Fibroblast of lung (primary cell): ENCODE measurements at regions not wholly inside any gene's neighbourhood (a gene's known extent, or its start where the extent isn't known, plus 50 kb on each side); places are given as distances from the start of the nearest gene placed in this dataset.

Experiments used
- EZH2 ChIP-seq: IDR thresholded peaks from 2 replicates; pipeline ENCODE4 v1.5.1; 2012; ENCODE audit warnings: low read length, control low read depth, mild to moderate bottlenecking; ENCODE audit errors: missing control alignments
- TF ChIP-seq, protein P1 (sequence below), 2 donors: IDR thresholded peaks in 1 of 2; conservative IDR thresholded peaks in 1 of 2; 1 replicate in 1 of 2; 2 replicates in 1 of 2; pipeline ENCODE4 v1.5.1; 2011 to 2012; ENCODE audit warnings: low read length in 2 of 2, control low read depth in 1 of 2, inconsistent platforms in 1 of 2, low read depth in 1 of 2, mild to moderate bottlenecking in 1 of 2

DNA sequence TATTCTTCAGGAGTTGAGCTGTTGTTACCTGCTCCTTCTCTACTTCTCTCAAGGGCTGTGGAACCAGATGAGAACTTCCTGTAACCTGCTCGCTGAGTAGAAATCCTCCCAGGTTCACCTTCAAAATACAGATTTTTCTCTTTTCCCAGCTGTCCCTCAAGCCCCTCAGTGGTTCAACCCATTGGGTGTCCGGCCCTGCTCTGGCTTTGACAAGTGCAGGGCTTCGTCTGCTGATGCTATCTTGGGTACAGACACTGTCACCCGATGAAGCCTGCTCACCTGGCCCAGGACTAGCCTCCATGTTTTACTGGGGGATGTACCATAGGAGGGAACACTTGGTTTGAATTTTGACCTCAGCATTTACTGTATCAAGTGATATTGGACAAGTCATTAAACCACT is 490.4 kb downstream of the IRX1 start:
- TF ChIP-seq, protein P1, sequence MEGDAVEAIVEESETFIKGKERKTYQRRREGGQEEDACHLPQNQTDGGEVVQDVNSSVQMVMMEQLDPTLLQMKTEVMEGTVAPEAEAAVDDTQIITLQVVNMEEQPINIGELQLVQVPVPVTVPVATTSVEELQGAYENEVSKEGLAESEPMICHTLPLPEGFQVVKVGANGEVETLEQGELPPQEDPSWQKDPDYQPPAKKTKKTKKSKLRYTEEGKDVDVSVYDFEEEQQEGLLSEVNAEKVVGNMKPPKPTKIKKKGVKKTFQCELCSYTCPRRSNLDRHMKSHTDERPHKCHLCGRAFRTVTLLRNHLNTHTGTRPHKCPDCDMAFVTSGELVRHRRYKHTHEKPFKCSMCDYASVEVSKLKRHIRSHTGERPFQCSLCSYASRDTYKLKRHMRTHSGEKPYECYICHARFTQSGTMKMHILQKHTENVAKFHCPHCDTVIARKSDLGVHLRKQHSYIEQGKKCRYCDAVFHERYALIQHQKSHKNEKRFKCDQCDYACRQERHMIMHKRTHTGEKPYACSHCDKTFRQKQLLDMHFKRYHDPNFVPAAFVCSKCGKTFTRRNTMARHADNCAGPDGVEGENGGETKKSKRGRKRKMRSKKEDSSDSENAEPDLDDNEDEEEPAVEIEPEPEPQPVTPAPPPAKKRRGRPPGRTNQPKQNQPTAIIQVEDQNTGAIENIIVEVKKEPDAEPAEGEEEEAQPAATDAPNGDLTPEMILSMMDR (conservative IDR thresholded peaks at IDR 0.05 in 1 of 2, IDR thresholded peaks at IDR 0.05 in 1 of 2; ENCODE audit: low read depth in 1 of 2, low read length in 2 of 2), result no peak
- TF ChIP-seq EZH2, result no peak
